Ovary (tissue), 3 donors: ENCODE measurements at regions not wholly inside any gene's neighbourhood (a gene's known extent, or its start where the extent isn't known, plus 50 kb on each side); places are given as distances from the start of the nearest gene placed in this dataset.

ENCODE experiments used
- EP300 ChIP-seq: sonication (generic); formaldehyde crosslinking; IDR thresholded peaks from one replicate; pipeline ENCODE4 v1.6.1; 2017; ENCODE audit warnings: antibody characterized with exemption
- POLR2A ChIP-seq: fragments of 450-650 bp; IDR thresholded peaks from one replicate; pipeline ENCODE4 v1.6.1; 2017; ENCODE audit warnings: antibody characterized with exemption, mild to moderate bottlenecking, moderate library complexity
- TF ChIP-seq, protein P1 (sequence below), 3 donors: fragments of 450-650 bp in 2 of 3; fragments of 200-600 bp in 1 of 3; IDR thresholded peaks; one replicate each; pipeline versions ENCODE4 v1.5.1 to v1.8.0; 2016 to 2022; ENCODE audit warnings: antibody characterized with exemption in 3 of 3, mild to moderate bottlenecking in 1 of 3
- donor health status: DM: no; HTN: no; CAD: no.

DNA sequence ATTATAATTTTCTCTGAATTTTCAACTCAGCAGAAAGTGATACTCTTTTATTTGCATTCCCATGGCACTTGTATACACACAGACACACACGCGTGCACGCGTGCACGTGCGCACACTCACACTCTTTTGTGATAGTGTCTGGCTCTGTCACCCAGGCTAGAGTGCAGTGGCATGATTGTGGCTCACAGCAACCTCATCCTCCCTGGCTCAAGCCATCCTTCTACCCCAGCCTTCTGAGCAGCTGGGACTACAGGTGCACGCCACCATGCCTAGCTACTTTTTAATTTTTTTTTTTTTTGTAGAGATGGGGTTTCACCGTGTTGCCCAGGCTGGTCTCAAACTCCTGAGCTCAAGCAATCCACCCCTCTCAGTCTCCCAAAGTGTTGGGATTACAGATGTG, 123.2 kb downstream of the MC4R start:
- TF ChIP-seq, protein P1, sequence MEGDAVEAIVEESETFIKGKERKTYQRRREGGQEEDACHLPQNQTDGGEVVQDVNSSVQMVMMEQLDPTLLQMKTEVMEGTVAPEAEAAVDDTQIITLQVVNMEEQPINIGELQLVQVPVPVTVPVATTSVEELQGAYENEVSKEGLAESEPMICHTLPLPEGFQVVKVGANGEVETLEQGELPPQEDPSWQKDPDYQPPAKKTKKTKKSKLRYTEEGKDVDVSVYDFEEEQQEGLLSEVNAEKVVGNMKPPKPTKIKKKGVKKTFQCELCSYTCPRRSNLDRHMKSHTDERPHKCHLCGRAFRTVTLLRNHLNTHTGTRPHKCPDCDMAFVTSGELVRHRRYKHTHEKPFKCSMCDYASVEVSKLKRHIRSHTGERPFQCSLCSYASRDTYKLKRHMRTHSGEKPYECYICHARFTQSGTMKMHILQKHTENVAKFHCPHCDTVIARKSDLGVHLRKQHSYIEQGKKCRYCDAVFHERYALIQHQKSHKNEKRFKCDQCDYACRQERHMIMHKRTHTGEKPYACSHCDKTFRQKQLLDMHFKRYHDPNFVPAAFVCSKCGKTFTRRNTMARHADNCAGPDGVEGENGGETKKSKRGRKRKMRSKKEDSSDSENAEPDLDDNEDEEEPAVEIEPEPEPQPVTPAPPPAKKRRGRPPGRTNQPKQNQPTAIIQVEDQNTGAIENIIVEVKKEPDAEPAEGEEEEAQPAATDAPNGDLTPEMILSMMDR (IDR thresholded peaks at IDR 0.05) = no peak
- no peak for TF ChIP-seq POLR2A
- TF ChIP-seq EP300 = no peak
